ENCODE measurements at regions not wholly inside any gene's neighbourhood (a gene's known extent, or its start where the extent isn't known, plus 50 kb on each side); places are given as distances from the start of the nearest gene placed in this dataset.

DNA sequence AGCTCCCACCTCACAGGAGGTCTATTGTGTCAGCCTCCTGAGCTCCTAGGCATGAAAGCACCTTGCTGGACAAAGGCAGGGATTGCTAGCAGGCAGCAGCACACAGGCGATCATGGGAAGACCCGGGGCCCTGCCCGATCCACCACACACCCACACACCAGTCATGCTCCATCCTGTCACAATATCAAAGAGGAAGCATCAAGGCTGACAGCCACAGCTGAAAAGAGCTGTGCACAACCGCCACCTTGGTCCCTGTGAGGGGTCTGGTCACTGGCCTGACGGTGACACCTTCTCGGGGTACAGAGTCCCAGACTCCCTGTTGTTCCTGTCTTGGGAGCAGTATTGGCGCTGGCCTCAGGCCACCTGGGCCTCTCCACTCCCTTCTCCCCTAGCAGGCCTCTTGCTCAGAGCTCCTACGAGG, 89.7 kb upstream of the RET start:
- Histone ChIP-seq H3K4me3 (no peak overlapping the region), H2AFZ (no peak overlapping the region), H4K20me1 (replicated peaks; ENCODE audit: insufficient read depth) (no peaks in the 10 kb centered on the region), H3F3A (replicated peaks; ENCODE audit: low read depth) (no peaks in the 10 kb centered on the region), H3K4me1 (ENCODE audit: insufficient read depth) (no peaks in the 10 kb centered on the region), H3K4me2 (no peak overlapping the region), H3K36me3 (ENCODE audit: insufficient read depth) (no peaks in the 10 kb centered on the region), H3K27me3 (ENCODE audit: insufficient read depth) (no peaks in the 10 kb centered on the region), H3K27ac (ENCODE audit: low read depth) (no peak overlapping the region), H3K79me2 (replicated peaks; ENCODE audit: insufficient read depth) (no peaks in the 10 kb centered on the region), H3K9me2 (ENCODE audit: insufficient read depth) (no peaks in the 10 kb centered on the region)
- Mint-ChIP-seq H3K4me3 (no peak overlapping the region), H3K4me1 (no peaks in the 10 kb centered on the region; the same call in 2 of the 3 replicates), H3K27ac (no peak overlapping the region), H3K9me3 (no peaks in the 10 kb centered on the region; the same call in 2 of the 3 replicates), H3K27me3 (ENCODE audit: insufficient read depth, low read depth, poor library complexity) (peaks cover 18% of the 10 kb centered on the region), H3K36me3 (ENCODE audit: low read depth) (peaks cover 3% of the 10 kb centered on the region; the same call in 1 of the 3 replicates)
- TF ChIP-seq JUNB (IDR thresholded peaks at IDR 0.05; ENCODE audit: unreplicated experiment) (no peak), CREB1 (CRISPR knock-in tag; IDR thresholded peaks at IDR 0.05; ENCODE audit: low read depth) (no peak), POLR2AphosphoS5 (IDR thresholded peaks at IDR 0.05; ENCODE audit: low read depth) (no peak), EZH2phosphoT487 (IDR thresholded peaks at IDR 0.05; ENCODE audit: unreplicated experiment) (no peak), NANOG (IDR thresholded peaks at IDR 0.05; ENCODE audit: borderline replicate concordance) (no peak), EZH2 (IDR thresholded peaks at IDR 0.05; ENCODE audit: low read depth, unreplicated experiment) (no peak), STAT1 (IDR thresholded peaks at IDR 0.05; ENCODE audit: unreplicated experiment) (no peak), ZNF331 (CRISPR knock-in tag; IDR thresholded peaks at IDR 0.05; ENCODE audit: low read depth) (no peak)
- TF ChIP-seq, protein P1, sequence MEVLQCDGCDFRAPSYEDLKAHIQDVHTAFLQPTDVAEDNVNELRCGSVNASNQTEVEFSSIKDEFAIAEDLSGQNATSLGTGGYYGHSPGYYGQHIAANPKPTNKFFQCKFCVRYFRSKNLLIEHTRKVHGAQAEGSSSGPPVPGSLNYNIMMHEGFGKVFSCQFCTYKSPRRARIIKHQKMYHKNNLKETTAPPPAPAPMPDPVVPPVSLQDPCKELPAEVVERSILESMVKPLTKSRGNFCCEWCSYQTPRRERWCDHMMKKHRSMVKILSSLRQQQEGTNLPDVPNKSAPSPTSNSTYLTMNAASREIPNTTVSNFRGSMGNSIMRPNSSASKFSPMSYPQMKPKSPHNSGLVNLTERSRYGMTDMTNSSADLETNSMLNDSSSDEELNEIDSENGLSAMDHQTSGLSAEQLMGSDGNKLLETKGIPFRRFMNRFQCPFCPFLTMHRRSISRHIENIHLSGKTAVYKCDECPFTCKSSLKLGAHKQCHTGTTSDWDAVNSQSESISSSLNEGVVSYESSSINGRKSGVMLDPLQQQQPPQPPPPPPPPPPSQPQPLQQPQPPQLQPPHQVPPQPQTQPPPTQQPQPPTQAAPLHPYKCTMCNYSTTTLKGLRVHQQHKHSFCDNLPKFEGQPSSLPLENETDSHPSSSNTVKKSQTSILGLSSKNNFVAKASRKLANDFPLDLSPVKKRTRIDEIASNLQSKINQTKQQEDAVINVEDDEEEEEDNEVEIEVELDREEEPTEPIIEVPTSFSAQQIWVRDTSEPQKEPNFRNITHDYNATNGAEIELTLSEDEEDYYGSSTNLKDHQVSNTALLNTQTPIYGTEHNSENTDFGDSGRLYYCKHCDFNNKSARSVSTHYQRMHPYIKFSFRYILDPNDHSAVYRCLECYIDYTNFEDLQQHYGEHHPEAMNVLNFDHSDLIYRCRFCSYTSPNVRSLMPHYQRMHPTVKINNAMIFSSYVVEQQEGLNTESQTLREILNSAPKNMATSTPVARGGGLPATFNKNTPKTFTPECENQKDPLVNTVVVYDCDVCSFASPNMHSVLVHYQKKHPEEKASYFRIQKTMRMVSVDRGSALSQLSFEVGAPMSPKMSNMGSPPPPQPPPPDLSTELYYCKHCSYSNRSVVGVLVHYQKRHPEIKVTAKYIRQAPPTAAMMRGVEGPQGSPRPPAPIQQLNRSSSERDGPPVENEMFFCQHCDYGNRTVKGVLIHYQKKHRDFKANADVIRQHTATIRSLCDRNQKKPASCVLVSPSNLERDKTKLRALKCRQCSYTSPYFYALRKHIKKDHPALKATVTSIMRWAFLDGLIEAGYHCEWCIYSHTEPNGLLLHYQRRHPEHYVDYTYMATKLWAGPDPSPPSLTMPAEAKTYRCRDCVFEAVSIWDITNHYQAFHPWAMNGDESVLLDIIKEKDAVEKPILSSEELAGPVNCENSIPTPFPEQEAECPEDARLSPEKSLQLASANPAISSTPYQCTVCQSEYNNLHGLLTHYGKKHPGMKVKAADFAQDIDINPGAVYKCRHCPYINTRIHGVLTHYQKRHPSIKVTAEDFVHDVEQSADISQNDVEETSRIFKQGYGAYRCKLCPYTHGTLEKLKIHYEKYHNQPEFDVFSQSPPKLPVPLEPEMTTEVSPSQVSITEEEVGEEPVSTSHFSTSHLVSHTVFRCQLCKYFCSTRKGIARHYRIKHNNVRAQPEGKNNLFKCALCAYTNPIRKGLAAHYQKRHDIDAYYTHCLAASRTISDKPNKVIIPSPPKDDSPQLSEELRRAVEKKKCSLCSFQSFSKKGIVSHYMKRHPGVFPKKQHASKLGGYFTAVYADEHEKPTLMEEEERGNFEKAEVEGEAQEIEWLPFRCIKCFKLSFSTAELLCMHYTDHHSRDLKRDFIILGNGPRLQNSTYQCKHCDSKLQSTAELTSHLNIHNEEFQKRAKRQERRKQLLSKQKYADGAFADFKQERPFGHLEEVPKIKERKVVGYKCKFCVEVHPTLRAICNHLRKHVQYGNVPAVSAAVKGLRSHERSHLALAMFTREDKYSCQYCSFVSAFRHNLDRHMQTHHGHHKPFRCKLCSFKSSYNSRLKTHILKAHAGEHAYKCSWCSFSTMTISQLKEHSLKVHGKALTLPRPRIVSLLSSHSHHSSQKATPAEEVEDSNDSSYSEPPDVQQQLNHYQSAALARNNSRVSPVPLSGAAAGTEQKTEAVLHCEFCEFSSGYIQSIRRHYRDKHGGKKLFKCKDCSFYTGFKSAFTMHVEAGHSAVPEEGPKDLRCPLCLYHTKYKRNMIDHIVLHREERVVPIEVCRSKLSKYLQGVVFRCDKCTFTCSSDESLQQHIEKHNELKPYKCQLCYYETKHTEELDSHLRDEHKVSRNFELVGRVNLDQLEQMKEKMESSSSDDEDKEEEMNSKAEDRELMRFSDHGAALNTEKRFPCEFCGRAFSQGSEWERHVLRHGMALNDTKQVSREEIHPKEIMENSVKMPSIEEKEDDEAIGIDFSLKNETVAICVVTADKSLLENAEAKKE (CRISPR knock-in tag; IDR thresholded peaks at IDR 0.05): no peak
- TF ChIP-seq, protein P2, sequence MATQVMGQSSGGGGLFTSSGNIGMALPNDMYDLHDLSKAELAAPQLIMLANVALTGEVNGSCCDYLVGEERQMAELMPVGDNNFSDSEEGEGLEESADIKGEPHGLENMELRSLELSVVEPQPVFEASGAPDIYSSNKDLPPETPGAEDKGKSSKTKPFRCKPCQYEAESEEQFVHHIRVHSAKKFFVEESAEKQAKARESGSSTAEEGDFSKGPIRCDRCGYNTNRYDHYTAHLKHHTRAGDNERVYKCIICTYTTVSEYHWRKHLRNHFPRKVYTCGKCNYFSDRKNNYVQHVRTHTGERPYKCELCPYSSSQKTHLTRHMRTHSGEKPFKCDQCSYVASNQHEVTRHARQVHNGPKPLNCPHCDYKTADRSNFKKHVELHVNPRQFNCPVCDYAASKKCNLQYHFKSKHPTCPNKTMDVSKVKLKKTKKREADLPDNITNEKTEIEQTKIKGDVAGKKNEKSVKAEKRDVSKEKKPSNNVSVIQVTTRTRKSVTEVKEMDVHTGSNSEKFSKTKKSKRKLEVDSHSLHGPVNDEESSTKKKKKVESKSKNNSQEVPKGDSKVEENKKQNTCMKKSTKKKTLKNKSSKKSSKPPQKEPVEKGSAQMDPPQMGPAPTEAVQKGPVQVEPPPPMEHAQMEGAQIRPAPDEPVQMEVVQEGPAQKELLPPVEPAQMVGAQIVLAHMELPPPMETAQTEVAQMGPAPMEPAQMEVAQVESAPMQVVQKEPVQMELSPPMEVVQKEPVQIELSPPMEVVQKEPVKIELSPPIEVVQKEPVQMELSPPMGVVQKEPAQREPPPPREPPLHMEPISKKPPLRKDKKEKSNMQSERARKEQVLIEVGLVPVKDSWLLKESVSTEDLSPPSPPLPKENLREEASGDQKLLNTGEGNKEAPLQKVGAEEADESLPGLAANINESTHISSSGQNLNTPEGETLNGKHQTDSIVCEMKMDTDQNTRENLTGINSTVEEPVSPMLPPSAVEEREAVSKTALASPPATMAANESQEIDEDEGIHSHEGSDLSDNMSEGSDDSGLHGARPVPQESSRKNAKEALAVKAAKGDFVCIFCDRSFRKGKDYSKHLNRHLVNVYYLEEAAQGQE (IDR thresholded peaks at IDR 0.05; ENCODE audit: unreplicated experiment): no peak
- TF ChIP-seq, protein P3, sequence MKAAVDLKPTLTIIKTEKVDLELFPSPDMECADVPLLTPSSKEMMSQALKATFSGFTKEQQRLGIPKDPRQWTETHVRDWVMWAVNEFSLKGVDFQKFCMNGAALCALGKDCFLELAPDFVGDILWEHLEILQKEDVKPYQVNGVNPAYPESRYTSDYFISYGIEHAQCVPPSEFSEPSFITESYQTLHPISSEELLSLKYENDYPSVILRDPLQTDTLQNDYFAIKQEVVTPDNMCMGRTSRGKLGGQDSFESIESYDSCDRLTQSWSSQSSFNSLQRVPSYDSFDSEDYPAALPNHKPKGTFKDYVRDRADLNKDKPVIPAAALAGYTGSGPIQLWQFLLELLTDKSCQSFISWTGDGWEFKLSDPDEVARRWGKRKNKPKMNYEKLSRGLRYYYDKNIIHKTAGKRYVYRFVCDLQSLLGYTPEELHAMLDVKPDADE (IDR thresholded peaks at IDR 0.05): no peak
- TF ChIP-seq, protein P4, sequence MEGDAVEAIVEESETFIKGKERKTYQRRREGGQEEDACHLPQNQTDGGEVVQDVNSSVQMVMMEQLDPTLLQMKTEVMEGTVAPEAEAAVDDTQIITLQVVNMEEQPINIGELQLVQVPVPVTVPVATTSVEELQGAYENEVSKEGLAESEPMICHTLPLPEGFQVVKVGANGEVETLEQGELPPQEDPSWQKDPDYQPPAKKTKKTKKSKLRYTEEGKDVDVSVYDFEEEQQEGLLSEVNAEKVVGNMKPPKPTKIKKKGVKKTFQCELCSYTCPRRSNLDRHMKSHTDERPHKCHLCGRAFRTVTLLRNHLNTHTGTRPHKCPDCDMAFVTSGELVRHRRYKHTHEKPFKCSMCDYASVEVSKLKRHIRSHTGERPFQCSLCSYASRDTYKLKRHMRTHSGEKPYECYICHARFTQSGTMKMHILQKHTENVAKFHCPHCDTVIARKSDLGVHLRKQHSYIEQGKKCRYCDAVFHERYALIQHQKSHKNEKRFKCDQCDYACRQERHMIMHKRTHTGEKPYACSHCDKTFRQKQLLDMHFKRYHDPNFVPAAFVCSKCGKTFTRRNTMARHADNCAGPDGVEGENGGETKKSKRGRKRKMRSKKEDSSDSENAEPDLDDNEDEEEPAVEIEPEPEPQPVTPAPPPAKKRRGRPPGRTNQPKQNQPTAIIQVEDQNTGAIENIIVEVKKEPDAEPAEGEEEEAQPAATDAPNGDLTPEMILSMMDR (conservative IDR thresholded peaks at IDR 0.05; ENCODE audit: low read depth in 2 of 2): no peak
- DNase-seq (ENCODE audit: low spot score): no peak
- no peak for ATAC-seq
